GM04503 (cell line): ENCODE measurements at regions not wholly inside any gene's neighbourhood (a gene's known extent, or its start where the extent isn't known, plus 50 kb on each side); places are given as distances from the start of the nearest gene placed in this dataset.
A peak's percentile ranks its signal among the peaks of the same experiment; 100 is the strongest.
"Not testable (repeated sequence)": the region's sequence is repeated elsewhere in the genome, so short reads cannot be mapped to it uniquely, and the experiment has no call there.

Experiments used
- DNase-seq: peaks from one replicate; pipeline ENCODE4 v3.0.0-alpha.2; 2012; ENCODE audit warnings: low read depth

- no peak for DNase-seq
These were observed 490.3 kb downstream of the COL12A1 start for GRCh38 chr6:74715355-74716085.

DNA sequence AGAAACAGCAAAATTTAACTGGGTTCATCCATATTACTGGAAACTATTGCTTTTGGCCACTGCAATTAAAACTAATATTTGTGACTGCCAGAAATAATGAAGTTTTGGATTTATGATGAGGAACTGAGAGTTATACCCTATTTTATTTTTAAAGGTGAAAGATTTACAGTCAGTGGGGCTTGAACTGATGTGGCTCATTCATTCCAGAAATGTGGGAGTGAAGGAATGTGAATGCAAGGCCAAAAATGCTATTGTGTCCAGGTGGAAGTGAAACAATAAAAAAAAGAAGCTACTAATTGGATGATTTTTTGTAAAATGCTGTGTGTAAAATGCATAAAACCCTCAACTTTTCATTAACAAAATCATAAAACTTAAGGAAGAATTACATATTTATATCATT, 491.9 kb downstream of the COL12A1 start:
- no peak for DNase-seq

GRCh38 chr6:74705451-74705850, 500.4 kb downstream of the COL12A1 start:
- DNase-seq = no peak

GRCh38 chr6:74704540-74704939, 501.3 kb downstream of the COL12A1 start:
- DNase-seq = not testable (repeated sequence)

DNA sequence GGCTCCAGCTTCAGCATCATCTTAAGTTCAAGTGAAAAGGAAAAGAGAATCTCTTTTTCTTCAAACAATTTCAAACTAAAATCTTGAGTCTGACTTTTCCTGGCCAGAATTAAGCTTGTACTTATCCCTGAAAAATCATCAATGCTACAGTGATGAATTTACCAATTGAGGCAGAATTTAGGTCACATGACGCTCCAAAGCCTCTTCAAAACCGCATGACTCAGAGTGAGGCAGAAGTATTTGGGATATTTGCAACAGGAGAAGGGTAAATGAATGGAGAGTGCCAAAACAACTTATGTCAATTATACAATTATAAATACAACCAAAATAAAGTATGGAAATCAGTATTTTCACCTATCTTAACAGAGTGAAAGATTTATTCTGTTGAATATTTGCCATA, 515.5 kb downstream of the COL12A1 start:
- no peak for DNase-seq

GRCh38 chr6:74689601-74690000, 516.3 kb downstream of the COL12A1 start:
- no peak for DNase-seq

DNA sequence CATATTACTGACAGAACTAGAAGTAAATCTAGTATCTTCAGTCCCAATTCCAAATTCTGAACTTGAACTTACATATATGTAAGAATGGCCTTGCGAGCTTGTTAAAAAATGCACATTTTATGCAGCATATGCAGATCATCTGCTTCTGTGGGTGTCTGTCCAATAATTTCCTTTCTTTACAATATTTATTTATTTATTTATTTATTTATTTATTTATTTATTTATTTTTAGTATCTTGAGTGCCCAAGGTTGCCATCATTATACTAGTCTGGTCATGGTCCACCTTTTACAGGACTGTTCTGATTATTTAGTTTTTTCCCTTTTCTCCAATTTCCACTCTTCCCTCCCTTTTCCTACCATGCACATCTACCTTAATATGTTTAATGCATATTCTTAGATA, 528.4 kb downstream of the COL12A1 start:
- no peak for DNase-seq

- DNase-seq = no peak
These were observed 528.9 kb downstream of the COL12A1 start for GRCh38 chr6:74676906-74677305.

DNA sequence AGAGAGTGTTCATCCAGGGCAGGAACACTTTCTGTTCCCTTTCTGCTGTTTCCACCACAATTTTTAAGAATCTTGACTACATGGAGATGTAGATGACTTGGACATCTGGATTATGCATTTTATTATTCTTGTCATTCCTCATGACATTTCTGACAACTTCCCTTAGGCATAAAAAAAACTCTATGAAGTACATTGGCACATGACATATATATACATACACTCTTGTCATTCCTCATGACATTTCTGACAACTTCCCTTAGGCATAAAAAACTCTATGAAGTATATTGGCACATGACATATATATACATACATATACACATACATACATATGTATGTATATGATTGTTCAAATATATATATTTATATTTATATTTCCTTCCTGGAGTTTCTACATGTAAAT, 531.5 kb downstream of the COL12A1 start:
- DNase-seq = no peak

DNA sequence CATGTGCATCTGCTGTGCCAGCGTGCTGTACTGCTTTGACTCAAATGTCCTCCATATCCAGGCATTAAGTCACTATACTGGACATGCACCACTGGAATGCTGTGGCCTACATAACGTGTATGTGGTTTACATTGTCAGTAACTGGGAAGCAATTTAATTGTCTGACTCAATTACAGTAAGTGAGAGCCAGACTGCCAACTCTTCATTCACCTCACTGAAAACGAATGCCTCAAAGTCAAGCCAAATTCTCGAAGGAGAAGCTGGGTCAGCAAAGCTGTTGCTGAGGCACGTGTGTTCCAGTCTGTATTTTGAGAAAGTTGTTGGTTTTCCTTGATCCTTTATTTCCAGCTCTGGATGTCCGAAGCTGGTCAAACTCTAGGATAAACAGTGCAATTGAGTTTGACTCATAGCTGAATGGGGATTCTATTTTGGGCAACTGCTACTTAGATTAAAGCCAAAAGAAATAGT, 534.3 kb downstream of the COL12A1 start:
- DNase-seq = peak; percentile 94

GRCh38 chr6:74658391-74658790, 547.5 kb downstream of the COL12A1 start:
- no peak for DNase-seq

GRCh38 chr6:74657931-74658330, 547.9 kb downstream of the COL12A1 start:
- DNase-seq = no peak

DNA sequence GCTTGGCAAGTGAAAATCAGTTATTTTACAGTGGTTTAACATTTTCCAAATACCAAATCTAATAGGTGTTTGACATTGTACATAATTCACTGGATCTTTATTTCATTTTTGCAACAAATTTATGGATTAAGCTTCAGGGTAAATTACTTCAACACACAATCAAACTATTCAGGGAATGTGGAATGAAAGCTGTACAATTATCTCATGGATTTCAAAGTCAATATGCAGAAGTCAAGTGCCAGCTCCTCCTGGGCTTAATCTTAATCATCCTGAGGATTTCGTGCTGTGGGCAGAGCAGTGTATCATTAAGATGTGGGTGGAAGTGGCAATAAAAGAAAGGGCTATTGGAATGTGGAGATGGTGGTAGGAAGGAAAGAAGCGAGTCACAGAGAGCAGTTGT, 548.8 kb downstream of the COL12A1 start:
- peak; percentile 93 for DNase-seq

- no peak for DNase-seq
These were observed 549.4 kb downstream of the COL12A1 start for GRCh38 chr6:74656453-74656852.

DNA sequence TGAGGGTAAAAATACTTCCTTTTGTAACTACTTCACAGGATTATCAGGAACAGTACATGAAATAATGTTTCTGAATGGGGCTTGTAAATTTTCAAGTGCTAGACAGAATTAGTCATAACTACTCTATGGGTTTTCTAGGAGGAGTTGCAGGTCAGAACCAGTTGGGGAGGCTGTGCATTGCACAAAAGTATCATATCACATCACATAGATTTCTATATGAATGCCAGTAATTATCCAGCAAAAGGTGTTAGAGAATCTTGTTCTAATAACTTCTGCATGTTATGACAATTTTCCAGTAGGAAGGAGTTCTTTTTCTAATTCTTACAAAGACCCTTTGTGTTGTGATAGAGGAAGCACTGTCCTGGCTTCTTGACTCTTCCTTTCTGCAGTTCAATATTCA, 551.6 kb downstream of the COL12A1 start:
- DNase-seq = no peak

DNA sequence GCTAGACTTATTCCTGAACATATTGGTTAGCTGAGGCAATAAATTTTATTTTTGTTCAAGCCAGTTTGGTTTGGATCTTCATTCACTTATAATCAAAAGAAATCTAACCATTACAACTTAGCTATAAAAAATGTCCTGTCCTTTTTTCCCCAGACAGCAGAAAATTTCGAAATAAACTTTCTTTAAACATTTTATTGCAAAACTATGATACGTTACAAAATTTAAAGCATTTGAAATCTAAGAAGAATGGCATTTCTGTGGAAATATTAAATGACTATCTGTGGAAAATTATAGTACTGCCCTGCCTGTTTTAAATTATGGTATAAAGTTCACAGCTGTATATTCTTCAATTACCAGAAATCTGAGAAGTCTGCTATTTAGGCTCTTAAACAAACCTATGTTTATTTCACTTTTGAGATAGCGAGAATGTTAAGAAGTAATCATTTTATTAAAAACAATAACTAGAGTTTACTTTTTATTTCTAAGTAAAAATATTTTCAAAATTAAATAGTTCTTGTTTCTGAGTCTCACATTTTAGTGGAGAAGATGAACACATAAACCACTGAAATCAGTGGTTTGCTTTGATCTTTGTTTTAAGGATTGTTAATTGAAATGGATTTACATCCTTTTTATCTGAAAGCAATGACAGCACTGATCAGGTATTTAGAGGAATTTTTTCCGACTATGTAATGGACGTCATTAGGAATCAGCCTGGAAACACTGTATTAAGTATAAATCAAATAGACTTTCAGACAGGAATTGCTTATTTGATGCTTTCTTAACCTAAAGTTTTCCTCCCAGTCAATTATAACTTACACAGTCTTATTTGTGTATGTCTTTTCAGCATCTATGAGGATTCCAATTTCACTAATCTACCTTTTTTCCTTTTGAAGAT, 553.7 kb downstream of the COL12A1 start:
- DNase-seq = no peak

GRCh38 chr6:74650668-74651067, 555.2 kb downstream of the COL12A1 start:
- DNase-seq = no peak

GRCh38 chr6:74646461-74646860, 559.4 kb downstream of the COL12A1 start:
- no peak for DNase-seq

- DNase-seq = no peak
These were observed 560.6 kb downstream of the COL12A1 start for GRCh38 chr6:74645108-74645849.

- no peak for DNase-seq
These were observed 563.8 kb downstream of the COL12A1 start for GRCh38 chr6:74642101-74642500.

DNA sequence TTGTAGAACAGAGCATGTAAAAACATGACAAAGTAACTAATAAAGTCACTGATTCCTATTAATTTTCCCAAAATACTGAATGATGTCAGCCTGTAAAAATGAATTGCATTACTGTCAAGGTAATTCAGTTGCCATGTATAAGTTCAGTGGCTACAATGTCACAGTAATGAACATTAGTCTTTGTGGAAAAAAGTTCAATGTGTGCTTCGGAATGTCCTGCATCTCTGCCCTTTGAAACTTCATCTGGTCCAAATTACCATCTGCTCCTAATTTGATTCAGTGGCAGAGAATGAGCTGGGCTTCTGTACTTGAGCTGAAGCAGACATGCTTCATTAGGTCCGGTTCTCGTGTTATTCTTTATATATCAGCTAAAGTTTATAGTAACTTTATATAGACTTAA, 567.4 kb downstream of the COL12A1 start:
- DNase-seq = no peak

DNA sequence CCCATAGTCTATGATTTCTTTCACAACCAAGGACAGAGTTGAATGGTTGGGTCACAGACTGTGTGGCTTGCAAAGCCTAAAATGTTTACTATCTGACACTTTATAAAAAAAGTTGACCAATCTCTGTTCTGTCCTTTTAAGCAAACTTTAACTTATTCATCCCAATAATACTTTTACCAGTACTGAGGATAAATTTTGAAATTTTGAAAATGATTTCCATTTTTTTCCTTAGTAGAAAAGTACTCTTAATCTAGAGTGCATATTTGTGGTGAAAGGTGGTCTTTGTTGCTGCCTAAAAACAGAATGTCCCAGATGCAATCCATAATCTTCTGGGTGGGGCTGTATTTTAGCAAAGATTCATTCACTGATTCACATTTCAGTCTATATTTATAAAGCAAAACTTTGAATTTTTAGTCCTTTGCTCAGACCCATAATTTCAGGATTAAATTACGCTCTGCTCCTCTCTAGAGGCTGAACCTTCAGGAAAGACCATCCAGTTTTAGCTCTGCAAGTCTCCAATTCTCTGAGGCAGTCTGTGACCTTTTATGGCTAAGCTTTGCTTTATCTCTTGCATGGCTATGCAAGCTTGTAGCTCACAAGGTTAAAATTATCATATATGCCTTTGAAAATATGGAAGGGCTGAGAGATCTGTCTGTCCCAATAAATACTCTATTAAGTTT, 573.5 kb downstream of the COL12A1 start:
- DNase-seq = no peak
